Brain microvascular endothelial cell (primary cell): ENCODE measurements at regions not wholly inside any gene's neighbourhood (a gene's known extent, or its start where the extent isn't known, plus 50 kb on each side); places are given as distances from the start of the nearest gene placed in this dataset.

Experiments
- DNase-seq: peaks from one replicate; pipeline ENCODE4 v3.0.0-alpha.2; 2020
- H3K27ac ChIP-seq: fragments of 250-450 bp; sonication (Bioruptor Pico); 2 replicates; pipeline ENCODE4 v1.5.1; 2020; ENCODE audit warnings: mild to moderate bottlenecking, moderate library complexity
- H3K27me3 ChIP-seq: fragments of 250-450 bp; sonication (Bioruptor Pico); replicated peaks from 2 replicates; pipeline ENCODE4 v1.5.1; 2020; ENCODE audit warnings: mild to moderate bottlenecking
- H3K36me3 ChIP-seq: fragments of 250-450 bp; sonication (Bioruptor Pico); replicated peaks from 2 replicates; pipeline ENCODE4 v1.5.1; 2020; ENCODE audit warnings: mild to moderate bottlenecking
- H3K4me3 ChIP-seq: 2 replicates; pipeline ENCODE4 v1.5.1; 2011; ENCODE audit warnings: low read depth, mild to moderate bottlenecking, control low read depth, low read length, moderate library complexity
- CTCF ChIP-seq: IDR thresholded peaks from 2 replicates; pipeline ENCODE4 v1.5.1; 2011; ENCODE audit warnings: low read depth, mild to moderate bottlenecking, moderate library complexity, low read length, control low read depth, inconsistent platforms; ENCODE audit errors: missing control alignments
- in situ Hi-C: cut with HindIII; loops from 2 replicates; pipeline ENCODE4 v1.10.0; 2017; ENCODE audit warnings: low sequenced_read_pairs, low pct_ligation_motif_present

- H3K27me3 ChIP-seq = no peaks in the 10 kb centered on the region
- no peaks in the 10 kb centered on the region for H3K36me3 ChIP-seq
- no peak overlapping the region for H3K4me3 ChIP-seq
- in situ Hi-C loops = no loop called here
- no peak for DNase-seq
- H3K27ac ChIP-seq = no peak overlapping the region
- no peak for TF ChIP-seq CTCF
These were observed 216.5 kb downstream of the MFSD1 start for GRCh38 chr3:159018341-159018740.

GRCh38 chr3:159025733-159026132, 223.9 kb downstream of the MFSD1 start:
- no peak for TF ChIP-seq CTCF
- Histone ChIP-seq H3K36me3 (no peaks in the 10 kb centered on the region), H3K4me3 (no peak overlapping the region), H3K27me3 (no peaks in the 10 kb centered on the region), H3K27ac (no peak overlapping the region)
- in situ Hi-C loops = no loop called here
- no peak for DNase-seq

- no peak overlapping the region for H3K27ac ChIP-seq
- TF ChIP-seq CTCF = no peak
- H3K27me3 ChIP-seq = no peaks in the 10 kb centered on the region
- in situ Hi-C loops = no loop called here
- H3K36me3 ChIP-seq = no peaks in the 10 kb centered on the region
- no peak for DNase-seq
- H3K4me3 ChIP-seq = no peak overlapping the region
These were observed 224.7 kb downstream of the MFSD1 start for GRCh38 chr3:159026510-159026909.

GRCh38 chr3:159028706-159029105, 226.9 kb downstream of the MFSD1 start:
- no peak overlapping the region for H3K27ac ChIP-seq
- no peaks in the 10 kb centered on the region for H3K36me3 ChIP-seq
- DNase-seq = no peak
- TF ChIP-seq CTCF = no peak
- H3K27me3 ChIP-seq = no peaks in the 10 kb centered on the region
- in situ Hi-C loops = no loop called here
- H3K4me3 ChIP-seq = no peak overlapping the region

GRCh38 chr3:159029306-159030026, 227.6 kb downstream of the MFSD1 start:
- no peak overlapping the region for H3K27ac ChIP-seq
- no peaks in the 10 kb centered on the region for H3K36me3 ChIP-seq
- no peak overlapping the region for H3K4me3 ChIP-seq
- TF ChIP-seq CTCF = no peak
- no peaks in the 10 kb centered on the region for H3K27me3 ChIP-seq
- in situ Hi-C loops = no loop called here
- no peak for DNase-seq

GRCh38 chr3:159030138-159030670, 228.3 kb downstream of the MFSD1 start:
- no peak for DNase-seq
- TF ChIP-seq CTCF = no peak
- in situ Hi-C loops = no loop called here
- H3K27ac ChIP-seq = no peak overlapping the region
- no peak overlapping the region for H3K4me3 ChIP-seq
- H3K27me3 ChIP-seq = no peaks in the 10 kb centered on the region
- no peaks in the 10 kb centered on the region for H3K36me3 ChIP-seq
